H9 (cell line): ENCODE measurements at regions not wholly inside any gene's neighbourhood (a gene's known extent, or its start where the extent isn't known, plus 50 kb on each side); places are given as distances from the start of the nearest gene placed in this dataset.
A peak's percentile ranks its signal among the peaks of the same experiment; 100 is the strongest.

Experiments
- DNase-seq: peaks from one replicate; pipeline ENCODE4 v3.0.0-alpha.2; 2017
- H2AFZ ChIP-seq: one replicate; pipeline ENCODE4 v1.6.1; 2013; ENCODE audit warnings: mild to moderate bottlenecking, low read length, control low read depth, moderate library complexity
- H2AK5ac ChIP-seq: 2 replicates; pipeline ENCODE4 v1.6.1; 2013; ENCODE audit warnings: low read length, control low read depth, mixed read lengths; ENCODE audit not compliant: insufficient read length
- H2BK120ac ChIP-seq: one replicate; pipeline ENCODE4 v1.6.1; 2013; ENCODE audit warnings: low read depth, mild to moderate bottlenecking, low read length, control low read depth, inconsistent platforms; ENCODE audit not compliant: poor library complexity, severe bottlenecking
- H2BK12ac ChIP-seq: 2 replicates; pipeline ENCODE4 v1.6.1; 2013; ENCODE audit warnings: low read length, control low read depth, mixed read lengths, low read depth; ENCODE audit not compliant: insufficient read length
- H2BK15ac ChIP-seq: 2 replicates; pipeline ENCODE4 v1.6.1; 2013; ENCODE audit warnings: low read depth, low read length, control low read depth
- H2BK20ac ChIP-seq: one replicate; pipeline ENCODE4 v1.6.1; 2013; ENCODE audit warnings: low read depth, mild to moderate bottlenecking, low read length, control low read depth, inconsistent platforms; ENCODE audit not compliant: poor library complexity, severe bottlenecking
- H2BK5ac ChIP-seq: 2 replicates; pipeline ENCODE4 v1.6.1; 2013; ENCODE audit warnings: low read length, control low read depth, mixed read lengths; ENCODE audit not compliant: insufficient read length
- H3K14ac ChIP-seq: 2 replicates; pipeline ENCODE4 v1.6.1; 2013; ENCODE audit warnings: low read length, control low read depth; ENCODE audit not compliant: insufficient read depth
- H3K18ac ChIP-seq: 2 replicates; pipeline ENCODE4 v1.6.1; 2013; ENCODE audit warnings: low read depth, mild to moderate bottlenecking, mixed read lengths, low read length, control low read depth; ENCODE audit not compliant: insufficient read length
- H3K23ac ChIP-seq: 2 replicates; pipeline ENCODE4 v1.6.1; 2013; ENCODE audit warnings: low read length, control low read depth, mixed read lengths, low read depth; ENCODE audit not compliant: insufficient read length
- H3K23me2 ChIP-seq: 2 replicates; pipeline ENCODE4 v1.6.1; 2013; ENCODE audit warnings: low read depth, mild to moderate bottlenecking, mixed read lengths, low read length, control low read depth; ENCODE audit not compliant: insufficient read length, poor library complexity, severe bottlenecking
- H3K27ac ChIP-seq: 2 replicates; pipeline ENCODE4 v1.5.1; 2013; ENCODE audit warnings: low read length, control low read depth, mixed read lengths, low read depth; ENCODE audit not compliant: insufficient read length
- H3K27me3 ChIP-seq: 2 replicates; pipeline ENCODE4 v1.6.1; 2013; ENCODE audit warnings: low read length, control low read depth, inconsistent platforms; ENCODE audit not compliant: insufficient read depth
- H3K4ac ChIP-seq: 2 replicates; pipeline ENCODE4 v1.6.1; 2013; ENCODE audit warnings: low read depth, mild to moderate bottlenecking, control low read depth, inconsistent platforms, low read length, moderate library complexity
- H3K4me1 ChIP-seq: 2 replicates; pipeline ENCODE4 v1.6.1; 2013; ENCODE audit warnings: low read length, control low read depth, inconsistent platforms; ENCODE audit not compliant: insufficient read depth
- H3K4me2 ChIP-seq: 2 replicates; pipeline ENCODE4 v1.6.1; 2013; ENCODE audit warnings: low read length, control low read depth, mixed read lengths; ENCODE audit not compliant: insufficient read length, insufficient read depth
- H3K56ac ChIP-seq: 2 replicates; pipeline ENCODE4 v1.6.1; 2013; ENCODE audit warnings: low read depth, mild to moderate bottlenecking, mixed read lengths, low read length, control low read depth; ENCODE audit not compliant: insufficient read length
- H3K79me1 ChIP-seq: 2 replicates; pipeline ENCODE4 v1.6.1; 2013; ENCODE audit warnings: low read depth, mild to moderate bottlenecking, moderate library complexity, low read length, control low read depth, inconsistent platforms; ENCODE audit not compliant: insufficient read depth, poor library complexity, severe bottlenecking
- H3K79me2 ChIP-seq: 2 replicates; pipeline ENCODE4 v1.6.1; 2013; ENCODE audit warnings: low read length, control low read depth, inconsistent platforms; ENCODE audit not compliant: insufficient read depth
- H3K9ac ChIP-seq: 2 replicates; pipeline ENCODE4 v1.6.1; 2013; ENCODE audit warnings: low read length, control low read depth, mixed read lengths; ENCODE audit not compliant: insufficient read length; ENCODE audit errors: extremely low read depth
- H3K9me3 ChIP-seq: one replicate; pipeline ENCODE4 v1.6.1; 2013; ENCODE audit warnings: low read depth, low read length, inconsistent platforms; ENCODE audit not compliant: control insufficient read depth
- H3T11ph ChIP-seq: one replicate; pipeline ENCODE4 v1.6.1; 2013; ENCODE audit warnings: mild to moderate bottlenecking, low read length, control low read depth, inconsistent platforms
- H4K20me1 ChIP-seq: one replicate; pipeline ENCODE4 v1.6.1; 2013; ENCODE audit not compliant: control insufficient read depth, insufficient read length, insufficient read depth
- H4K5ac ChIP-seq: 2 replicates; pipeline ENCODE4 v1.6.1; 2013; ENCODE audit warnings: low read depth, mild to moderate bottlenecking, mixed read lengths, low read length, control low read depth; ENCODE audit not compliant: insufficient read length
- H4K8ac ChIP-seq: replicated peaks from 2 replicates; pipeline ENCODE4 v1.6.1; 2013; ENCODE audit warnings: low read length, control low read depth, mixed read lengths, low read depth; ENCODE audit not compliant: insufficient read length
- H4K91ac ChIP-seq: 2 replicates; pipeline ENCODE4 v1.6.1; 2013; ENCODE audit warnings: low read depth, mild to moderate bottlenecking, moderate library complexity, mixed read lengths, low read length, control low read depth; ENCODE audit not compliant: insufficient read length
- H3K27ac Mint-ChIP-seq, 3 experiments: 2 replicates in 2 of 3; 3 replicates in 1 of 3; pipeline ENCODE4 v1.8.0; 2020 to 2021; ENCODE audit warnings: mixed read lengths in 3 of 3, mild to moderate bottlenecking in 1 of 3, moderate library complexity in 1 of 3
- H3K27me3 Mint-ChIP-seq: 2 replicates; pipeline ENCODE4 v1.8.0; 2021; ENCODE audit warnings: low read depth, mild to moderate bottlenecking, moderate library complexity, mixed read lengths
- H3K36me3 Mint-ChIP-seq, 3 experiments: 2 replicates in 2 of 3; 3 replicates in 1 of 3; pipeline ENCODE4 v1.8.0; 2020 to 2021; ENCODE audit warnings: low read depth in 3 of 3, mixed read lengths in 3 of 3; ENCODE audit not compliant: insufficient read depth in 1 of 3
- H3K4me1 Mint-ChIP-seq, 2 experiments: 2 replicates each; pipeline ENCODE4 v1.8.0; 2020; ENCODE audit warnings: mixed read lengths in 2 of 2
- H3K4me3 Mint-ChIP-seq, 2 experiments: 2 replicates in 1 of 2; 3 replicates in 1 of 2; pipeline ENCODE4 v1.8.0; 2020 to 2021; ENCODE audit warnings: mild to moderate bottlenecking in 2 of 2, mixed read lengths in 2 of 2, moderate library complexity in 1 of 2
- H3K9me3 Mint-ChIP-seq, 2 experiments: 2 replicates in 1 of 2; 3 replicates in 1 of 2; pipeline ENCODE4 v1.8.0; 2020; ENCODE audit warnings: mild to moderate bottlenecking in 2 of 2, mixed read lengths in 2 of 2, moderate library complexity in 1 of 2
- TF ChIP-seq, protein P1 (sequence below): fragments of 200-600 bp; sonication (generic); conservative IDR thresholded peaks from 3 replicates; pipeline ENCODE4 v1.8.0; 2021; ENCODE audit warnings: antibody characterized with exemption, mild to moderate bottlenecking

DNA sequence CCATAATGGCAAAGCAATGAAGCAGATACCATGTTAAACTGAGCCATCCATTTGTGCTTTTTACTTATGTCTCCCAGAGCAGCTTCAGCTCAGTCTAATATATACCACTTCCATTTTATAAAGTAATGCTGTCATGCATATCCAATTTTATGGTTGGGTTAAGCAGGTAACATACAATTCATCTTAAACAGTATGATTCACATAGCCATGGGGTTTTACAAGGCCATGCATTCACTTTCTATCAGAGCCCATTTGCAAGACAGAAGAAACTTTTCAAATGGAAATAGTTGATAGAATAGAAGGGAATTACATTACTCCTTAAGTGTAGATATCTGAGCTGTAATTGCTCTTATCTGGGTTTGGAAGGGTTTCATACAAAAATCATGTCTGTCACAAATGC, 580.5 kb upstream of the CXADR start:
- peaks cover 3% of the 10 kb centered on the region in 2 experiments; a peak in 1 of 5 replicates for H3K9me3 Mint-ChIP-seq
- DNase-seq, result no peak
- H3K4me3 Mint-ChIP-seq, result no peak overlapping the region
- H3K14ac ChIP-seq, result no peak overlapping the region
- H3K79me2 ChIP-seq, result no peaks in the 10 kb centered on the region
- no peaks in the 10 kb centered on the region for H3K9me3 ChIP-seq
- H3K4me2 ChIP-seq, result no peak overlapping the region
- H2BK12ac ChIP-seq, result no peak overlapping the region
- no peak overlapping the region for H3K27ac ChIP-seq
- H3K23ac ChIP-seq, result no peak overlapping the region
- H2AK5ac ChIP-seq, result no peak overlapping the region
- no peak overlapping the region for H2BK20ac ChIP-seq
- no peak overlapping the region for H2BK5ac ChIP-seq
- H4K8ac ChIP-seq, result no peak overlapping the region
- no peak overlapping the region for H3K56ac ChIP-seq
- TF ChIP-seq, protein P1, sequence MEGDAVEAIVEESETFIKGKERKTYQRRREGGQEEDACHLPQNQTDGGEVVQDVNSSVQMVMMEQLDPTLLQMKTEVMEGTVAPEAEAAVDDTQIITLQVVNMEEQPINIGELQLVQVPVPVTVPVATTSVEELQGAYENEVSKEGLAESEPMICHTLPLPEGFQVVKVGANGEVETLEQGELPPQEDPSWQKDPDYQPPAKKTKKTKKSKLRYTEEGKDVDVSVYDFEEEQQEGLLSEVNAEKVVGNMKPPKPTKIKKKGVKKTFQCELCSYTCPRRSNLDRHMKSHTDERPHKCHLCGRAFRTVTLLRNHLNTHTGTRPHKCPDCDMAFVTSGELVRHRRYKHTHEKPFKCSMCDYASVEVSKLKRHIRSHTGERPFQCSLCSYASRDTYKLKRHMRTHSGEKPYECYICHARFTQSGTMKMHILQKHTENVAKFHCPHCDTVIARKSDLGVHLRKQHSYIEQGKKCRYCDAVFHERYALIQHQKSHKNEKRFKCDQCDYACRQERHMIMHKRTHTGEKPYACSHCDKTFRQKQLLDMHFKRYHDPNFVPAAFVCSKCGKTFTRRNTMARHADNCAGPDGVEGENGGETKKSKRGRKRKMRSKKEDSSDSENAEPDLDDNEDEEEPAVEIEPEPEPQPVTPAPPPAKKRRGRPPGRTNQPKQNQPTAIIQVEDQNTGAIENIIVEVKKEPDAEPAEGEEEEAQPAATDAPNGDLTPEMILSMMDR, result no peak
- H3K27me3 ChIP-seq, result no peaks in the 10 kb centered on the region
- H3K79me1 ChIP-seq, result no peaks in the 10 kb centered on the region
- H3K27ac Mint-ChIP-seq, result peak overlapping the region in 1 of 3 experiments; percentile 51; a peak in 1 of 7 replicates
- H3K4me1 Mint-ChIP-seq, result peaks cover 14 to 20% of the 10 kb centered on the region in 2 experiments
- no peak overlapping the region for H3K18ac ChIP-seq
- H4K91ac ChIP-seq, result no peak overlapping the region
- peaks cover 8% of the 10 kb centered on the region; the same call in 1 of the 2 replicates for H3K4me1 ChIP-seq
- H3K27me3 Mint-ChIP-seq, result no peaks in the 10 kb centered on the region
- H3K23me2 ChIP-seq, result no peaks in the 10 kb centered on the region
- H2AFZ ChIP-seq, result no peak overlapping the region
- H3K9ac ChIP-seq, result no peak overlapping the region
- H3T11ph ChIP-seq, result no peak overlapping the region
- H2BK120ac ChIP-seq, result no peak overlapping the region
- no peak overlapping the region for H3K4ac ChIP-seq
- H4K20me1 ChIP-seq, result no peaks in the 10 kb centered on the region
- H2BK15ac ChIP-seq, result no peak overlapping the region
- H4K5ac ChIP-seq, result no peak overlapping the region
- H3K36me3 Mint-ChIP-seq, result no peaks in the 10 kb centered on the region
